Smooth muscle cell (in vitro differentiated cells): ENCODE measurements at regions not wholly inside any gene's neighbourhood (a gene's known extent, or its start where the extent isn't known, plus 50 kb on each side); places are given as distances from the start of the nearest gene placed in this dataset.

Source experiments
- DNase-seq: peaks from one replicate; lab custom pipeline; 2025; ENCODE audit not compliant: unreplicated experiment; lab: John Stamatoyannopoulos, UW
- H2AFZ ChIP-seq: fragments of 200-600 bp; sonication (generic); 2 replicates; pipeline ENCODE4 v1.6.0; 2016; ENCODE audit warnings: antibody characterized with exemption, low read depth, mild to moderate bottlenecking
- H3F3A ChIP-seq: fragments of 200-600 bp; sonication (generic); 2 replicates; pipeline ENCODE4 v1.6.0; 2017; ENCODE audit warnings: antibody characterized with exemption, low read depth
- H3K27ac ChIP-seq: fragments of 200-600 bp; sonication (generic); 2 replicates; pipeline ENCODE4 v1.5.1; 2016; ENCODE audit warnings: low read depth, mild to moderate bottlenecking
- H3K27me3 ChIP-seq: fragments of 200-600 bp; sonication (generic); 2 replicates; pipeline ENCODE4 v1.6.1; 2016; ENCODE audit warnings: low read depth, mild to moderate bottlenecking
- H3K36me3 ChIP-seq: fragments of 200-600 bp; sonication (generic); 2 replicates; pipeline ENCODE4 v1.5.1; 2016; ENCODE audit warnings: low read depth
- H3K4me1 ChIP-seq: fragments of 200-600 bp; sonication (generic); 2 replicates; pipeline ENCODE4 v1.5.1; 2016; ENCODE audit warnings: low read depth
- H3K4me2 ChIP-seq: fragments of 200-600 bp; sonication (generic); 2 replicates; pipeline ENCODE4 v1.6.0; 2016; ENCODE audit warnings: mild to moderate bottlenecking
- H3K4me3 ChIP-seq: fragments of 200-600 bp; sonication (generic); 2 replicates; pipeline ENCODE4 v1.5.1; 2016; ENCODE audit warnings: mild to moderate bottlenecking
- H3K79me2 ChIP-seq: fragments of 200-600 bp; sonication (generic); 2 replicates; pipeline ENCODE4 v1.6.0; 2016; ENCODE audit warnings: low read depth, mild to moderate bottlenecking
- H3K9ac ChIP-seq: fragments of 200-600 bp; sonication (generic); 2 replicates; pipeline ENCODE4 v1.6.0; 2016; ENCODE audit warnings: low read depth
- H3K9me3 ChIP-seq: fragments of 200-600 bp; sonication (generic); replicated peaks from 2 replicates; pipeline ENCODE4 v1.5.1; 2016; ENCODE audit warnings: low read depth
- H4K20me1 ChIP-seq: fragments of 200-600 bp; sonication (generic); 2 replicates; pipeline ENCODE4 v1.6.0; 2016; ENCODE audit warnings: low read depth
- CTCF ChIP-seq: fragments of 200-600 bp; sonication (generic); IDR thresholded peaks from 2 replicates; pipeline ENCODE4 v1.5.1; 2017; ENCODE audit warnings: borderline replicate concordance, mild to moderate bottlenecking, antibody characterized with exemption; ENCODE audit not compliant: insufficient read depth, poor library complexity, severe bottlenecking
- WGBS: methylation state at CpG from one replicate; pipeline ENCODE4 v1.1.7; 2016; ENCODE audit warnings: low lambda C conversion rate; 5-methylcytosine and 5-hydroxymethylcytosine counted together

DNA sequence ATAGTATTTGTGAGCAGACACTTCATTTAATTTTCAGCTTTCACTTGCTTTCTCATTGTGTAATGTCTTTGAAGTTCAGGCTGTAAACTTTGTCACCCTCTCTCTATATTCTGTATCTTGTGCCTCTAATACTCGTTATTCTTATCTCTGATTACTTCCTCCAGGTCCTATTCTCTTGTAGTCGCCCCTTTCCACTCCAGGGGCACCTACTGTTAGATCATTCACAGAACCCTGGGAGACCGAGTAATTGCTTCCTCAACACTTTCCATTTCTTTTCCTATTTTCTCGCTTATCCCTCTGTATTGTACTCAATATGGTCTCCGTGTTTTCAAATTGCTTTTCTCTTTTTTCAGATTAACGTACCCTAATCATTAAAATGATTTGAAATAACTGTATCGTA is 93.9 kb upstream of the TDRD3 start:
- Histone ChIP-seq H3K79me2 (no peaks in the 10 kb centered on the region), H3F3A (no peaks in the 10 kb centered on the region), H3K27me3 (no peaks in the 10 kb centered on the region), H4K20me1 (no peaks in the 10 kb centered on the region), H3K9ac (no peak overlapping the region), H3K4me2 (no peak overlapping the region), H2AFZ (peak overlapping the region; percentile 32), H3K9me3 (no peaks in the 10 kb centered on the region), H3K4me3 (no peak overlapping the region), H3K27ac (no peak overlapping the region), H3K4me1 (no peaks in the 10 kb centered on the region), H3K36me3 (no peaks in the 10 kb centered on the region)
- TF ChIP-seq CTCF = no peak
- 71% methylated on average over 7 of the region's 7 CpGs for WGBS
- no peak for DNase-seq

GRCh38 chr13:60311527-60311926 is 85.5 kb upstream of the TDRD3 start:
- H3K4me3 ChIP-seq = no peak overlapping the region
- DNase-seq = no peak
- no peak overlapping the region for H3K9ac ChIP-seq
- TF ChIP-seq CTCF = no peak
- H3K4me1 ChIP-seq = no peaks in the 10 kb centered on the region
- H3F3A ChIP-seq = no peaks in the 10 kb centered on the region
- no peaks in the 10 kb centered on the region for H3K79me2 ChIP-seq
- H3K27me3 ChIP-seq = no peaks in the 10 kb centered on the region
- no peak overlapping the region for H2AFZ ChIP-seq
- H3K9me3 ChIP-seq = no peaks in the 10 kb centered on the region
- H3K4me2 ChIP-seq = no peak overlapping the region
- no peaks in the 10 kb centered on the region for H4K20me1 ChIP-seq
- 82% methylated on average over 4 of the region's 4 CpGs for WGBS
- H3K27ac ChIP-seq = no peak overlapping the region
- no peaks in the 10 kb centered on the region for H3K36me3 ChIP-seq

- WGBS = 72% methylated on average over 5 of the region's 5 CpGs
- no peak for TF ChIP-seq CTCF
These were observed 84.0 kb upstream of the TDRD3 start for GRCh38 chr13:60312851-60313505.

GRCh38 chr13:60318186-60318585 is 78.8 kb upstream of the TDRD3 start:
- no peak for DNase-seq
- H3K4me3 ChIP-seq = no peak overlapping the region

More at GRCh38 chr13:60312851-60313505, 84.0 kb upstream of the TDRD3 start:
- no peak overlapping the region for H2AFZ ChIP-seq
- no peak overlapping the region for H3K27ac ChIP-seq
- no peaks in the 10 kb centered on the region for H3K9me3 ChIP-seq
- H3K4me3 ChIP-seq = no peak overlapping the region
- peaks cover under 1% of the 10 kb centered on the region for H3K4me1 ChIP-seq
- no peaks in the 10 kb centered on the region for H3K36me3 ChIP-seq
- DNase-seq = no peak
- peaks cover 4% of the 10 kb centered on the region for H3K27me3 ChIP-seq
- no peaks in the 10 kb centered on the region for H4K20me1 ChIP-seq
- H3K79me2 ChIP-seq = no peaks in the 10 kb centered on the region
- H3K9ac ChIP-seq = no peak overlapping the region
- H3K4me2 ChIP-seq = no peak overlapping the region
- no peaks in the 10 kb centered on the region for H3F3A ChIP-seq

More at GRCh38 chr13:60318186-60318585, 78.8 kb upstream of the TDRD3 start:
- no peak for TF ChIP-seq CTCF
- peaks cover 3% of the 10 kb centered on the region for H3K4me1 ChIP-seq
- peaks cover 10% of the 10 kb centered on the region for H3K27me3 ChIP-seq
- H4K20me1 ChIP-seq = no peaks in the 10 kb centered on the region
- WGBS = 98% methylated on average over 3 of the region's 3 CpGs
- H3F3A ChIP-seq = no peaks in the 10 kb centered on the region
- no peak overlapping the region for H3K27ac ChIP-seq
- no peaks in the 10 kb centered on the region for H3K9me3 ChIP-seq
- no peak overlapping the region for H3K9ac ChIP-seq
- H2AFZ ChIP-seq = no peak overlapping the region
- no peak overlapping the region for H3K4me2 ChIP-seq
- H3K36me3 ChIP-seq = no peaks in the 10 kb centered on the region
- no peaks in the 10 kb centered on the region for H3K79me2 ChIP-seq
